SK-N-SH (cell line): ENCODE measurements at regions not wholly inside any gene's neighbourhood (a gene's known extent, or its start where the extent isn't known, plus 50 kb on each side); places are given as distances from the start of the nearest gene placed in this dataset.

Source experiments
- CTCF ChIA-PET: fragments of 300-600, 350-600 bp; formaldehyde crosslinking; extraction: SDS; loops from one replicate; lab custom pipeline; 2021; lab: Yijun Ruan, JAX
- POLR2A ChIA-PET: fragments of 350-600 bp; sonication (Branson Sonifier 250); formaldehyde crosslinking; extraction: SDS; loops from one replicate; lab custom pipeline; 2020; ENCODE audit warnings: antibody characterized with exemption, inconsistent platforms; lab: Yijun Ruan, JAX
- DNase-seq: peaks from one replicate; pipeline ENCODE4 v3.0.0; 2012
- H2AFZ ChIP-seq: fragments of 200-600 bp; sonication (generic); 2 replicates; pipeline ENCODE4 v1.8.1; 2016; ENCODE audit warnings: antibody characterized with exemption, mild to moderate bottlenecking, low read depth
- H3F3A ChIP-seq: fragments of 200-600 bp; sonication (generic); replicated peaks from 2 replicates; pipeline ENCODE3; 2016; ENCODE audit warnings: antibody characterized with exemption, mild to moderate bottlenecking; ENCODE audit not compliant: insufficient read depth
- H3K27ac ChIP-seq, 2 experiments: fragments of 200-500 bp in 1 of 2; fragments of 200-600 bp in 1 of 2; sonication (Bioruptor generic) in 1 of 2; sonication (generic), shearing (Covaris generic) in 1 of 2; 2 replicates each; pipeline versions ENCODE4 v1.5.1 to v1.6.1; 2014 to 2016; ENCODE audit warnings: low read depth in 2 of 2, inconsistent platforms in 1 of 2, low read length in 1 of 2, mild to moderate bottlenecking in 1 of 2, mixed read lengths in 1 of 2
- H3K27me3 ChIP-seq: fragments of 200-600 bp; sonication (generic), shearing (Covaris generic); 2 replicates; pipeline ENCODE4 v1.6.1; 2016; ENCODE audit warnings: mixed run types; ENCODE audit not compliant: insufficient read depth
- H3K36me3 ChIP-seq, 2 experiments: fragments of 200-500 bp in 1 of 2; fragments of 200-600 bp in 1 of 2; sonication (Bioruptor generic) in 1 of 2; sonication (generic) in 1 of 2; replicated peaks in 1 of 2; 2 replicates each; pipeline versions ENCODE3 to v1.5.1; 2014 to 2016; ENCODE audit warnings: low read length in 1 of 2, mild to moderate bottlenecking in 1 of 2; ENCODE audit not compliant: insufficient read depth in 2 of 2, control insufficient read depth in 1 of 2
- H3K4me1 ChIP-seq, 2 experiments: fragments of 200-500 bp in 1 of 2; fragments of 200-600 bp in 1 of 2; sonication (Bioruptor generic) in 1 of 2; sonication (generic), shearing (Covaris generic) in 1 of 2; 2 replicates each; pipeline versions ENCODE4 v1.5.1 to v1.6.1; 2014 to 2016; ENCODE audit warnings: low read depth in 1 of 2, low read length in 1 of 2, mixed run types in 1 of 2; ENCODE audit not compliant: insufficient read depth in 2 of 2, control insufficient read depth in 1 of 2
- H3K4me2 ChIP-seq: fragments of 200-600 bp; sonication (generic), shearing (Covaris generic); 2 replicates; pipeline ENCODE4 v1.6.1; 2017; ENCODE audit warnings: mixed run types
- H3K4me3 ChIP-seq, 2 experiments: fragments of 200-500 bp in 1 of 2; fragments of 200-600 bp in 1 of 2; sonication (Bioruptor generic) in 1 of 2; sonication (generic), shearing (Covaris generic) in 1 of 2; 2 replicates each; pipeline versions ENCODE4 v1.5.1 to v1.8.1; 2014 to 2016; ENCODE audit warnings: low read depth in 2 of 2, inconsistent platforms in 1 of 2, low read length in 1 of 2, mild to moderate bottlenecking in 1 of 2, mixed read lengths in 1 of 2, moderate library complexity in 1 of 2
- H3K79me2 ChIP-seq: fragments of 200-600 bp; sonication (generic); 2 replicates; pipeline ENCODE4 v1.8.1; 2017; ENCODE audit warnings: mild to moderate bottlenecking; ENCODE audit not compliant: insufficient read depth
- H3K9ac ChIP-seq: fragments of 200-600 bp; sonication (generic); 2 replicates; pipeline ENCODE4 v1.6.1; 2017; ENCODE audit warnings: mixed run types
- H3K9me2 ChIP-seq: fragments of 200-600 bp; sonication (generic); 2 replicates; pipeline ENCODE4 v1.6.1; 2017; ENCODE audit warnings: mixed run types
- H3K9me3 ChIP-seq: fragments of 200-600 bp; sonication (generic); 2 replicates; pipeline ENCODE4 v1.6.1; 2017; ENCODE audit warnings: mixed run types, mild to moderate bottlenecking, moderate library complexity
- H4K20me1 ChIP-seq: fragments of 200-600 bp; sonication (generic); 2 replicates; pipeline ENCODE4 v1.6.1; 2017; ENCODE audit warnings: mild to moderate bottlenecking, mixed run types; ENCODE audit not compliant: insufficient read depth
- CHD2 ChIP-seq: fragments of 150-350 bp; IDR thresholded peaks from 2 replicates; pipeline ENCODE4 v1.6.1; 2018; ENCODE audit warnings: low read length; ENCODE audit not compliant: partially characterized antibody
- CTCF ChIP-seq: fragments of 200-600 bp; sonication (generic); IDR thresholded peaks from 2 replicates; pipeline ENCODE4 v1.6.1; 2017; ENCODE audit warnings: antibody characterized with exemption, mild to moderate bottlenecking, moderate library complexity
- ELF1 ChIP-seq: IDR thresholded peaks from 2 replicates; pipeline ENCODE4 v1.4.0; 2012
- EZH2phosphoT487 ChIP-seq: fragments of 200-600 bp; sonication (generic); IDR thresholded peaks from 2 replicates; pipeline ENCODE4 v1.6.1; 2017; ENCODE audit warnings: low read depth, mixed run types, mild to moderate bottlenecking, antibody characterized with exemption, moderate library complexity, borderline replicate concordance
- FOSL2 ChIP-seq: IDR thresholded peaks from 2 replicates; pipeline ENCODE4 v1.4.0; 2012; ENCODE audit warnings: low read depth, mild to moderate bottlenecking, moderate library complexity, borderline replicate concordance
- GABPA ChIP-seq: IDR thresholded peaks from 2 replicates; pipeline ENCODE4 v1.4.0; 2012; ENCODE audit warnings: low read depth, mild to moderate bottlenecking
- GATA2 ChIP-seq: sonication (generic); formaldehyde crosslinking; IDR thresholded peaks from 2 replicates; pipeline ENCODE4 v1.5.0; 2020; ENCODE audit warnings: mild to moderate bottlenecking, missing genetic modification reagents
- IRF3 ChIP-seq: fragments of 150-350 bp; IDR thresholded peaks from 2 replicates; pipeline ENCODE4 v1.6.1; 2016; ENCODE audit warnings: mild to moderate bottlenecking, low read depth, low read length
- JUND ChIP-seq: IDR thresholded peaks from 2 replicates; pipeline ENCODE4 v1.4.0; 2012
- MAX ChIP-seq: IDR thresholded peaks from 2 replicates; pipeline ENCODE4 v1.4.0; 2012; ENCODE audit warnings: low read depth
- MXI1 ChIP-seq: IDR thresholded peaks from 2 replicates; pipeline ENCODE4 v1.6.1; 2012; ENCODE audit warnings: mild to moderate bottlenecking, low read depth, low read length, improper control_type of control experiment
- PBX3 ChIP-seq: IDR thresholded peaks from 2 replicates; pipeline ENCODE4; 2012
- RXRA ChIP-seq: IDR thresholded peaks from 2 replicates; pipeline ENCODE4 v1.4.0; 2012; ENCODE audit warnings: low read depth, mild to moderate bottlenecking, borderline replicate concordance
- SIN3A ChIP-seq: IDR thresholded peaks from 2 replicates; pipeline ENCODE4 v1.6.1; 2012; ENCODE audit warnings: low read depth, mild to moderate bottlenecking, low read length, moderate library complexity, borderline replicate concordance
- SMC3 ChIP-seq: IDR thresholded peaks from 2 replicates; pipeline ENCODE4 v1.6.1; 2012; ENCODE audit warnings: low read depth, low read length, improper control_type of control experiment
- TAF1 ChIP-seq: IDR thresholded peaks from 2 replicates; pipeline ENCODE4 v1.6.1; 2012; ENCODE audit warnings: low read depth, mild to moderate bottlenecking, low read length, moderate library complexity, borderline replicate concordance
- TCF12 ChIP-seq: IDR thresholded peaks from 2 replicates; pipeline ENCODE4 v1.4.0; 2012
- USF2 ChIP-seq: fragments of 150-350 bp; IDR thresholded peaks from 2 replicates; pipeline ENCODE4 v1.6.1; 2017; ENCODE audit warnings: antibody characterized with exemption, low read length, low read depth, borderline replicate concordance
- WGBS: methylation state at CpG from one replicate; pipeline ENCODE4 v1.1.6; 2017; ENCODE audit warnings: low lambda C conversion rate; 5-methylcytosine and 5-hydroxymethylcytosine counted together

- H3K4me3 ChIP-seq = no peak overlapping the region
- WGBS = 13% methylated on average over 3 of the region's 3 CpGs
- H3K79me2 ChIP-seq = no peaks in the 10 kb centered on the region
- H2AFZ ChIP-seq = peak overlapping the region; percentile 81
- no peak overlapping the region for H3K9ac ChIP-seq
- CTCF ChIA-PET = interaction anchor here (0.6 to 1.5 kb wide), 2 partner anchors 16 to 97 kb away, joined by 3 read pairs; no protein-coding TSS in a partner anchor
- TF ChIP-seq IRF3 (no peak), GABPA (peak; percentile 22; the same call in 1 of the 2 replicates), PBX3 (peak; percentile 15; the same call in 1 of the 2 replicates), CTCF (no peak), MXI1 (no peak), FOSL2 (no peak), CHD2 (no peak), USF2 (no peak), EZH2phosphoT487 (no peak)
- TF ChIP-seq, all 33 proteins: peak for 2
- Histone ChIP-seq H3K27me3 (no peaks in the 10 kb centered on the region), H3F3A (peaks cover 10% of the 10 kb centered on the region), H3K4me1 (peaks cover 0 to 10% of the 10 kb centered on the region in 2 experiments; a peak in 3 of 4 replicates), H3K9me2 (no peaks in the 10 kb centered on the region), H3K9me3 (no peaks in the 10 kb centered on the region), H4K20me1 (no peaks in the 10 kb centered on the region), H3K36me3 (no peaks in the 10 kb centered on the region), H3K4me2 (peak overlapping the region; percentile 72), H3K27ac (peak overlapping the region in 1 of 2 experiments; percentile 78; a peak in 3 of 4 replicates)
- POLR2A ChIA-PET = no interaction called here
- DNase-seq = no peak
These were observed 1241.5 kb upstream of the MIR17HG start for GRCh38 chr13:90105849-90106496.

- Histone ChIP-seq H3K27me3 (no peaks in the 10 kb centered on the region), H4K20me1 (no peaks in the 10 kb centered on the region), H3K27ac (no peak overlapping the region), H3K4me2 (no peak overlapping the region), H3K4me3 (no peak overlapping the region), H3K9me2 (no peaks in the 10 kb centered on the region), H3K9me3 (no peaks in the 10 kb centered on the region), H3K79me2 (no peaks in the 10 kb centered on the region), H3F3A (peaks cover 10% of the 10 kb centered on the region), H3K9ac (no peak overlapping the region), H2AFZ (no peak overlapping the region), H3K36me3 (no peaks in the 10 kb centered on the region), H3K4me1 (peaks cover 0 to 10% of the 10 kb centered on the region in 2 experiments; a peak in 3 of 4 replicates)
- TF ChIP-seq SIN3A (no peak), SMC3 (no peak), MXI1 (no peak), GATA2 (CRISPR knock-in tag) (no peak), USF2 (no peak), ELF1 (no peak), TAF1 (no peak), FOSL2 (no peak), JUND (no peak), RXRA (no peak), TCF12 (no peak), GABPA (no peak), MAX (no peak)
- ChIA-PET POLR2A (no interaction called here), CTCF (interaction anchor here (1.3 kb wide), 1 partner anchor 31 kb away, joined by 3 read pairs; no protein-coding TSS in a partner anchor)
- DNase-seq = no peak
- 56% methylated on average over 2 of the region's 2 CpGs for WGBS
These were observed 1239.8 kb upstream of the MIR17HG start for GRCh38 chr13:90107661-90108060.
